ENCODE measurements at regions not wholly inside any gene's neighbourhood (a gene's known extent, or its start where the extent isn't known, plus 50 kb on each side); places are given as distances from the start of the nearest gene placed in this dataset.

GRCh38 chr1:56045062-56045461 is 534.3 kb downstream of the PLPP3 start:
- no peak overlapping the region for H3K4me3 ChIP-seq (ENCODE audit: low read depth, low read length)
- peak; percentile 46 for DNase-seq (ENCODE audit: low read depth)
- TF ChIP-seq CTCF (IDR thresholded peaks at IDR 0.05; ENCODE audit: insufficient read depth, low read depth, low read length, missing control alignments) = no peak

GRCh38 chr1:56036479-56036878 is 542.9 kb downstream of the PLPP3 start:
- H3K4me3 ChIP-seq (ENCODE audit: low read depth, low read length) = no peak overlapping the region
- no peak for TF ChIP-seq CTCF (IDR thresholded peaks at IDR 0.05; ENCODE audit: insufficient read depth, low read depth, low read length, missing control alignments)
- DNase-seq (ENCODE audit: low read depth) = no peak

- DNase-seq (ENCODE audit: low read depth) = no peak
- H3K4me3 ChIP-seq (ENCODE audit: low read depth, low read length) = no peak overlapping the region
- no peak for TF ChIP-seq CTCF (IDR thresholded peaks at IDR 0.05; ENCODE audit: insufficient read depth, low read depth, low read length, missing control alignments)
Observed at GRCh38 chr1:56034847-56035481, 544.4 kb downstream of the PLPP3 start.

GRCh38 chr1:56034222-56034621 is 545.1 kb downstream of the PLPP3 start:
- TF ChIP-seq CTCF (IDR thresholded peaks at IDR 0.05; ENCODE audit: insufficient read depth, low read depth, low read length, missing control alignments) = no peak
- H3K4me3 ChIP-seq (ENCODE audit: low read depth, low read length) = no peak overlapping the region
- no peak for DNase-seq (ENCODE audit: low read depth)

GRCh38 chr1:56033321-56034037 is 545.9 kb downstream of the PLPP3 start:
- H3K4me3 ChIP-seq (ENCODE audit: low read depth, low read length) = no peak overlapping the region
- no peak for TF ChIP-seq CTCF (IDR thresholded peaks at IDR 0.05; ENCODE audit: insufficient read depth, low read depth, low read length, missing control alignments)
- no peak for DNase-seq (ENCODE audit: low read depth)

- no peak overlapping the region for H3K4me3 ChIP-seq (ENCODE audit: low read depth, low read length)
- no peak for DNase-seq (ENCODE audit: low read depth)
- no peak for TF ChIP-seq CTCF (IDR thresholded peaks at IDR 0.05; ENCODE audit: insufficient read depth, low read depth, low read length, missing control alignments)
Observed at GRCh38 chr1:56032096-56032676, 547.2 kb downstream of the PLPP3 start.
